ENCODE measurements at regions not wholly inside any gene's neighbourhood (a gene's known extent, or its start where the extent isn't known, plus 50 kb on each side); places are given as distances from the start of the nearest gene placed in this dataset.

GRCh38 chr7:98459529-98459928, 58.6 kb upstream of the BAIAP2L1 start:
- H3K4me2 ChIP-seq (ENCODE audit: low read depth, low read length): no peak overlapping the region; the same call in 1 of the 2 replicates
- in situ Hi-C loops (cut with HindIII; ENCODE audit: extremely low pct_ligation_motif_present, low pct_unique_long_range_greater_than_20kb): no loop called here
- no peak overlapping the region for H3K4me3 ChIP-seq (replicated peaks in 1 of 3; ENCODE audit: insufficient read depth in 1 of 3, low read depth in 2 of 3, low read length in 3 of 3)
- ATAC-seq (peak; percentile 57), FAIRE-seq (no peak), DNase-seq (ENCODE audit: low spot score) (no peak)
- TF ChIP-seq PAF1 (CRISPR knock-in tag; IDR thresholded peaks at IDR 0.05): no peak
- no peak for TF ChIP-seq GFI1 (CRISPR knock-in tag; IDR thresholded peaks at IDR 0.05; ENCODE audit: borderline replicate concordance)
- no peak for TF ChIP-seq BCL3 (CRISPR knock-in tag; IDR thresholded peaks at IDR 0.05)
- no peak for TF ChIP-seq ZNF234 (CRISPR knock-in tag; conservative IDR thresholded peaks at IDR 0.05)
- no peak for TF ChIP-seq IRF9 (CRISPR knock-in tag; IDR thresholded peaks at IDR 0.05; ENCODE audit: borderline replicate concordance)
- TF ChIP-seq ZNF256 (CRISPR knock-in tag; conservative IDR thresholded peaks at IDR 0.05): no peak
- no peak for TF ChIP-seq TERF1 (CRISPR knock-in tag; IDR thresholded peaks at IDR 0.05)
- TF ChIP-seq ZNF616 (CRISPR knock-in tag; IDR thresholded peaks at IDR 0.05; ENCODE audit: low read depth): no peak
- TF ChIP-seq KMT2A (CRISPR knock-in tag; IDR thresholded peaks at IDR 0.05): no peak
- TF ChIP-seq SETDB1 (CRISPR knock-in tag; IDR thresholded peaks at IDR 0.05; ENCODE audit: borderline replicate concordance): no peak
- no peak for TF ChIP-seq MIXL1 (CRISPR knock-in tag; IDR thresholded peaks at IDR 0.05)
- no peak for TF ChIP-seq SOX6 (IDR thresholded peaks at IDR 0.05)
- no peak for TF ChIP-seq SOX6 (CRISPR knock-in tag; IDR thresholded peaks at IDR 0.05)
- TF ChIP-seq KAT8 (CRISPR knock-in tag; IDR thresholded peaks at IDR 0.05): no peak
- TF ChIP-seq ZNF7 (CRISPR knock-in tag; IDR thresholded peaks at IDR 0.05): no peak
- TF ChIP-seq ZBTB7A (CRISPR knock-in tag; IDR thresholded peaks at IDR 0.05): no peak
- no peak for TF ChIP-seq FOXO4 (CRISPR knock-in tag; conservative IDR thresholded peaks at IDR 0.05)
- no peak for TF ChIP-seq NCOA5 (CRISPR knock-in tag; IDR thresholded peaks at IDR 0.05)
- TF ChIP-seq PRMT3 (CRISPR knock-in tag; IDR thresholded peaks at IDR 0.05; ENCODE audit: borderline replicate concordance, low read depth): no peak
- H4K20me1 ChIP-seq (ENCODE audit: insufficient read depth, low read length): no peaks in the 10 kb centered on the region
- no peak overlapping the region for H3K9ac ChIP-seq (ENCODE audit: insufficient read depth, low read depth, low read length)
- H3K79me2 ChIP-seq (ENCODE audit: insufficient read depth, low read length): no peaks in the 10 kb centered on the region
- POLR2A ChIA-PET: no interaction called here
- H3K27me3 ChIP-seq (ENCODE audit: control insufficient read depth in 1 of 2, insufficient read depth in 2 of 2, low read length in 2 of 2): peaks cover 1 to 19% of the 10 kb centered on the region in 2 experiments; a peak in 3 of 5 replicates
- no peaks in the 10 kb centered on the region for H3K9me3 ChIP-seq (ENCODE audit: low read length)
- WGBS (ENCODE audit: low lambda C conversion rate): 29% methylated on average over 4 of the region's 4 CpGs
- H3K4me1 ChIP-seq (ENCODE audit: insufficient read depth, low read length): peaks cover 8% of the 10 kb centered on the region; the same call in 1 of the 2 replicates
- no TSS peak for BruUV-seq (replicated peaks)
- CTCF ChIA-PET (ENCODE audit: low intra/inter-chr PET ratio, low total read pairs): no interaction called here
- H3K36me3 ChIP-seq (replicated peaks in 1 of 2; ENCODE audit: control insufficient read depth in 1 of 2, insufficient read depth in 2 of 2, low read length in 2 of 2): no peaks in the 10 kb centered on the region
- intact Hi-C loops (cut with micrococcal nuclease; ENCODE audit: unreplicated experiment): no loop called here
- H3K27ac ChIP-seq (ENCODE audit: extremely low read length, insufficient read depth, low read length): no peak overlapping the region
- H2AFZ ChIP-seq (ENCODE audit: low read length): no peak overlapping the region

Measured in HepG2 (cell line).